ENCODE measurements at regions not wholly inside any gene's neighbourhood (a gene's known extent, or its start where the extent isn't known, plus 50 kb on each side); places are given as distances from the start of the nearest gene placed in this dataset.

DNA sequence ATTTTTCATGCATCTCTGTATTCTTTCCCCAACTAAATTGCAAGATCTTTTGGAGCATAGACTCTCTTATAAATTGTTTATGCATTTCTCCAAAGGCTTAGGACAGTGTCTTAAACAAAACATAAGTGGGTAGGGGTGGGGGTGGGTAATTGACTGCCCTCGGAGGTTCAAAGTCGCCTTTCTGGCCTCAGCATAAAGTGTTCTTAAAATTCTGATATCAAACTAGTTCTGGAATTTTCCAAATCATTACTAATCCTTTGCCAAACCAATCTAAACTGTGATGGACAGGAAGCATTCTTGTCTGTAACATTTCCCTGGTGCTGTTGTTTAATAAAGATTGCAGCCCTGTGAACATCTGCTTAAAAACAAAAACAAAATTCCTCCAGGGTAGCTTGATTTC lies 61.8 kb upstream of the FAT3 start:
- no peak for TF ChIP-seq POLR2A (IDR thresholded peaks at IDR 0.05)
- TF ChIP-seq, protein P1, sequence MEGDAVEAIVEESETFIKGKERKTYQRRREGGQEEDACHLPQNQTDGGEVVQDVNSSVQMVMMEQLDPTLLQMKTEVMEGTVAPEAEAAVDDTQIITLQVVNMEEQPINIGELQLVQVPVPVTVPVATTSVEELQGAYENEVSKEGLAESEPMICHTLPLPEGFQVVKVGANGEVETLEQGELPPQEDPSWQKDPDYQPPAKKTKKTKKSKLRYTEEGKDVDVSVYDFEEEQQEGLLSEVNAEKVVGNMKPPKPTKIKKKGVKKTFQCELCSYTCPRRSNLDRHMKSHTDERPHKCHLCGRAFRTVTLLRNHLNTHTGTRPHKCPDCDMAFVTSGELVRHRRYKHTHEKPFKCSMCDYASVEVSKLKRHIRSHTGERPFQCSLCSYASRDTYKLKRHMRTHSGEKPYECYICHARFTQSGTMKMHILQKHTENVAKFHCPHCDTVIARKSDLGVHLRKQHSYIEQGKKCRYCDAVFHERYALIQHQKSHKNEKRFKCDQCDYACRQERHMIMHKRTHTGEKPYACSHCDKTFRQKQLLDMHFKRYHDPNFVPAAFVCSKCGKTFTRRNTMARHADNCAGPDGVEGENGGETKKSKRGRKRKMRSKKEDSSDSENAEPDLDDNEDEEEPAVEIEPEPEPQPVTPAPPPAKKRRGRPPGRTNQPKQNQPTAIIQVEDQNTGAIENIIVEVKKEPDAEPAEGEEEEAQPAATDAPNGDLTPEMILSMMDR (IDR thresholded peaks at IDR 0.05), result no peak
